CD4-positive, alpha-beta T cell treated with Interleukin-4 for 1 hour (primary cell): ENCODE measurements at regions not wholly inside any gene's neighbourhood (a gene's known extent, or its start where the extent isn't known, plus 50 kb on each side); places are given as distances from the start of the nearest gene placed in this dataset.

ENCODE experiments used
- DNase-seq, 2 donors: peaks; one replicate each; pipeline ENCODE4 v3.0.0-alpha.2; 2020 to 2022

DNA sequence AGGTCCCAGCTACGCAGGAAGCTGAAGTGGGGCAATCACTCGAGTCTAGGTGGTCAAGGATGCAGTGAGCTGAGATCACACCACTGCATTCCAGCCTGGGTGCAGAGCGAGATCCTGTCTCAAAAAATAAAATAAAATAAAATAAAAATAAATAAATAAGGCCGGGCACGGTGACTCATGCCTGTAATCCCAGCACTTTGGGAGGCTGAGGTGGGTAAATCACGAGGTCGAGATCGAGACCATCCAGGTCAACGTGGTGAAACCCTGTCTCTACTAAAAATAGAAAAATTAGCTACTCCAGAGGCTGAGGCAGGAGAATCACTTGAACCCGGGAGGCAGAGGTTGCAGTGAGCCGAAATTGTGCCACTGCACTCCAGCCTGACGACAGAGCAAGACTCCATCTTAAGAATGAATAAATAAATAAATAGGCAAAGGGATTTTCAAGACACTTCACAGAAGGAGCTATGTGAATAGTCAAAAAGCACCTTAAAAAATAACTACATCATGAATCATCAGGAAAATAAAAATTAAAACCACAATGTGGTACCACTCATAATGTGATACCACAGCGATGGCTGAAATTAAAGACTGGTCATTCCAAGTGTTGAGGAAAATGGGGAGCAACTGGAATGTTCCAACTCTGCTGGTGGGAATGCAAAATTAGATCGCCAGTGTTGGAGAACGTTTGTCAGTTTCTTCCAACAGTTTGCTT lies 92.9 kb upstream of the TBX3 start:
- DNase-seq, result no peak

DNA sequence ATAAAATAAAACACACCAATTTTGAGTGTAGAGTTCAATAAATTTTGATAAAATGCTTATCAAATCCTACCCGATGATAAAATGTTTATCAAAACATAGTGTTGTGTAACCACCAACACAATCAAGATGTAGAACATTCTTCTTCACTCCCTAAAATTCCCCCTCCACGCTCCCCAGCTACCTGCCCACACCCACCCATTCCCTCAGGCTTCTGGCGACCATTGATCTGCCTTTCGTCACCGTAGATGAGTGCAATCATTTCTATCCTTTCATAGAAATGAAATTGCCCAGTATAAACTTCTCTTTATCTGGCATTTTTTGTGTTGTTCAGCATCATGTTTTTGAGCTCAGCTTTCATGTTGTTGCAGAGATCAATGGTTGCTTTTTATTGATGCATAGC lies 90.7 kb upstream of the TBX3 start:
- DNase-seq, result no peak

DNA sequence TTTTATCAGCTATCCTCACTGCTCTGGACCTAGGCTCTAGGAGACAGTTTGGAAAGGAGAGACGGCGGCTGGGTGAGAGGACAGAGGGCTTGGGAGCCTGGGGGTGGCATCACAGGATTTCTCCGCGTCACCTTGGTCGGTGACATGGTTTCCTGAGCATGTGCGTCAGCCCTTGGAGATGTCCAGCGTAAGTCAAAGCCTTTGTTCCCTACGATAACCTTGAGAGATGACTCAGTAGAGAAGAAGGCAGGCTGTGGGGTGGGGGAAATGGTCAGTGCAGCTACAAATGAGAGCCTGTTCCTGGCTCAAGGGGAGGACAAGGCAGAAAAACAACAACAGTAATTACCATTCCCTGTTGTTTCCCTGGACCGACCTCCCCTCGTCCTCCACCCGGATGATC lies 90.2 kb upstream of the TBX3 start:
- DNase-seq, result no peak

DNA sequence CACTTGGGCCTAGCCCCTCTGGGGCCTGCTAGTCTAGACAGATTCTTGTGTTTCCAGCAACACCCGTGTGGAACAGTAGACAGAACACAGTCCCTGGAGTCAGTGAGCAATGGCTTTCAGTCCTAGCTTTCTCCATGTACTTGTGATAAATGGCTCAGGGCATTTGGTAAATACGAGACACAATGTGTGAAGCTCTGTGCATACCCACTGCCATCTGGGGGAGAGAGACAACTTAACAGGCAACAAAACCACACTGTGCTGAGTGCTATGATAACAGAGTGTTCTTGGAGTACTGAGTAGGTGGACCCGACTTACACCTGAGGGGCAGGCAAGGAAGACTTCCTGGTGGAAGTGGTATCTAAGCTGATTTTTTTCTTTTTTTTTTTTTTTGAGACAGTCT lies 86.3 kb upstream of the TBX3 start:
- DNase-seq, result no peak

DNA sequence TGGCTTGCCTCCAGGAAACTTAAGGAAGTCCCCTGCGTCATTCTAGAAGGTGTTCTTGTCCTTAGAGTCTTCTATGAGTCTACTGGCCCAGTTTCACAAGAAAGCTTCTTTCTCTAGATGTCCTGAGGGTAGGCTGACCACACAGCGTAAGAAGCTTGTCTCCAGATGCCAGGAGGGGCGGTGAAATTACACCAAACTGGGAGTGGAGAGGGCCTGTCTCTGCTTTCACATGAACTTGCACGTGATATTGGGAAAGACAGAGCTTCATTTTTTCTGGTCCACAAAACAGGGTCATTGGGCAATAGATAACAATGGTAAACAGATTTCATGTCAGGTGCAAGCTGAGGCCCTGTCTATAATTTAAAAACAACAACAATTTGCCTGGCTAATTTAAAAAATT lies 85.7 kb upstream of the TBX3 start:
- peak in 1 of 2 donors; percentile 37 for DNase-seq

DNA sequence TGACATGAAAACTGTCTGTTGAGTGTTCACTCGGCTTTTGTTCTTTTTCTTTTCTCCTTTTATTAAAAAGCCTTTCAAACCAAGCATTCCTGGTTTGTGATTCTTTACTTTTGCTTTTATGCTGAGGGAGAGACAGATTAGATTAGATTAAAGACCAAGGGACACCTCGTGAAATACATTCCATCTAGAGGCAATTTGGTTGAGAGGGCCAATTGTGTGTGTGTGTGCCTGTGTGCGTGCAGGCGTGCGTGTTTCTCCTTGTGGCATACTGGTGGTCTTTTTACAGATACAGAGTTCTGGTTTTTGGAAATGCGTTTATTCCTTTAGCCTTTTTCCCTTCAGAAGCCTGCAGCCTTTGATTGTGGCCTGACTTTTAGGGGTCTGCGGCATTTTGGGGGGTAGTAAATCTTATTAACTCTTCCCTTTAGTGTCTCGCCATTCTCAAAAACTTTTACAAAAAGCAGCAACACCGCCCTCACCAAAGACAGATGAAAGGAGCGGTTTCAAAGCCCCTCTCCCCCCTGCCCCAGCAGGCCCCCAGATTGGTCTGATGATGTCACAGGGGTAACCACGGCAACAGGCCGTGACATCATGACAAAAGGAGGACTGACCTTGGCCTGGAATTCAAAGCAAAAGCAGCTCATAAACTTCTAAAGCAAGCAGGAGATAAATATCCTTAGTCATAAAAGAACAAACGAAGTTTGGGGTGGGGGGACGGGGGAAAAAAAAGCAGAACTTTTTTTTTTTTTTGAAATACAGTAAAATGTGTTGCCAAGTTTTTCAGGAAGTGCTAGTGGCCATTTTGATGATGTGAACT lies 84.1 kb upstream of the TBX3 start:
- peak in 1 of 2 donors; percentile 26 for DNase-seq

DNA sequence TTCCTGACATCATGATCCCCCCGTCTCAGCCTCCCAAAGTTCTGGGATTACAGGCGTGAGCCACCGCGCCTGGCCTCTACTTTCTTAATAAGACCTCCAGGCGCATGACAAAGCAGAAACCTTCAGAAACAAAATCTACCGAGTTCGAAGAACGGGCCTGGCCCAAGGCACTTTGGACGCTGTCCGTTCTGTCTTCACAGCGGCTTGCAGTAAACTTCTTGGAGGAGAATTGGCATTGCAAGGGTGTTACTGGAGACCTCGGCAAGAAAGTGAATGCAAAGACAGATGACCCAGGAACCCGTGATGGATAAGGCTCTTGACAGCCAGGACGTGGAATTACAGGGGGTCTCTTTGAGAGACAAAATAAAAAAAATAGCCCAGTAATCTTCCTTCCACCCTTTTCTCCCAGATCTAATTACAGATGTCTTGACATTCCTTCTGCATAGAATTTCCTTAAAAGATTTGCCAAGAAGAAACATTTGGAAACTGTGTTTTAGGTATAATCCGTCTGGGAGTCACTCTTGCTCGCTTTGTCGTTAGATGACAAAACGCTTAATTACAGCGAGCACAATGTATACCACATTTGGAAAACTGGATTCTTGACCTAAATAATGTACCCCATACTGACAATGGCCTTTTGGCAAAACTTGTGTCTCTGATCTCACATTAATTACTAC lies 83.2 kb upstream of the TBX3 start:
- no peak for DNase-seq

DNA sequence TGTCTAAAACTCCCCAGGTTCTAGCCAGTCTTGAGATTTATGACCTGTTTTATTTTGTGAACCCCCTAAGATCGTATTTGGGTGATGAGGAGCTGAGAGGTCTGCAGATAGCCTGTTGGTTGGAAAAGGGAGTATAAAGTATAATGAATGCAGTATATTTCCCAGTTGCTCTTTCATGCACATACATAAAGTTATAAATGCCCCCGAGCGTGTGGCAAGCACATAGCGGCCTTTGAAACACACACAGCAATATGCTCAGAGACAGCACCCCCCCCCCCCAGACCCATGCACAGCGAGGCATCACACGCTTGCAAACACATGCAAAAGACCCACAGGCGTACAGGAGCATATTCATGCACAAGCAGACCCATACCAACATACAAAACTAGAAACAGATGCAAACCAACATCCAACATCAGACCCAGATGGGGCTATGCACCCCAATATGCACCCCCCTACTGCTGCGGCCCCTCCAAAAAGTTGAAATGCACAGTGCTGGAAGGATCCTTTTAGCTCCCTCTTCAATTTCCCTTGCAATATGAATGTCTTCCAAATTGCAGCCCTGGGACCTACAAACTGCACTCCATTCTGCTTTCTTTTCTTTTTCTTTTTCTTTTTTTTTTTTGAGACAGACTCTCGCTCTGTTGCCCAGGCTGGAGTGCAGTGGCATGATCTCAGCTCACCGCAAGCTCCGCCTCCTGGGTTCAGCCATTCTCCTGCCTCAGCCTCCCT lies 82.2 kb upstream of the TBX3 start:
- DNase-seq, result no peak

DNA sequence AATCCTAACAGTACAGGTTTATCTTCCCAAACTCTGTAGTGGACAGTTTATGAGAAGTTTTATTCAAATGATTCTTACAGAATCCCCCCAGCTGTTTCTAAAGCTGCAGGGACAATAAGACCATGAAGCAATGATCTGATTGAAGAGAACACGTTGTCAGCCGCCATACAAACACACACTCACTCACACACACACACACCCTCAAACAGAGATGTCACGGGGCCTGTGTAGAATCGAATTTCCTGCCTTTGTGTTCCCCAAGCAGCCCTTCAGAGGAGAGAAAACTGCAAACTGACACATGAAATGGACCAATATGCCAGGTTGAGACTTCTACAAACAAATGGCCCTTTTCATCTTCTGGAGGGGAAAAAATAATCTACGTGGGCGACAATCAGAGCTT lies 80.5 kb upstream of the TBX3 start:
- no peak for DNase-seq

DNA sequence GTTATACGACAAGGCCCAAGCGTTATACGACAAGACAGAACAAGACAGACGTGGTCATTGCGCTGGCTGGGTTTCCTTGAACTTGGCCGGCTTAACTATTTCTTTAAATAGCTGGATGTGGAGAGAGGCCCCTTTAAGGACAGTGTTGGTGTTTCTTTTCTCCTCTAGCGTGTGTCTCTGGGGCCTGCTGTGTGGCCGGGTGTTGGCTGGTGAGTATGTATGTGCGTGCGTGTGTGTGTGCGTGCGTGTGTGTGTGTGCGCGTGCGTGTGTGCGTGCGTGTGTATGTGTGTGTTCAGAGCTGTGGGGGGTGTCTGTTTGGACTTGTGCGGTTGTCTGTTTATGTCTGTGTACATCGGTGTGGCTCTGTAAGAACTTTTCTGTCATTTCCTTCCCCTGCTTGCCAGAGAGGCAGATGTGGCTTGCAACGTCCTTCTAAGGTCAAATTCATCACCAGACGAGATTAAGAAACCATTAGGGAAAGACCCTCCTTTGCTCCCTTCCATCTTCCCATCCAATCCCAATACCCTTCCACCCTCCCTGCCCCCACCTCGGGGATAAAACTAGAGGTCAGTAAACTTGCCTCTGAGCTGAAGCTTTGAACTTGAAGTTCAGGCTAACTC lies 78.6 kb upstream of the TBX3 start:
- peak in 1 of 2 donors; percentile 54 for DNase-seq

DNA sequence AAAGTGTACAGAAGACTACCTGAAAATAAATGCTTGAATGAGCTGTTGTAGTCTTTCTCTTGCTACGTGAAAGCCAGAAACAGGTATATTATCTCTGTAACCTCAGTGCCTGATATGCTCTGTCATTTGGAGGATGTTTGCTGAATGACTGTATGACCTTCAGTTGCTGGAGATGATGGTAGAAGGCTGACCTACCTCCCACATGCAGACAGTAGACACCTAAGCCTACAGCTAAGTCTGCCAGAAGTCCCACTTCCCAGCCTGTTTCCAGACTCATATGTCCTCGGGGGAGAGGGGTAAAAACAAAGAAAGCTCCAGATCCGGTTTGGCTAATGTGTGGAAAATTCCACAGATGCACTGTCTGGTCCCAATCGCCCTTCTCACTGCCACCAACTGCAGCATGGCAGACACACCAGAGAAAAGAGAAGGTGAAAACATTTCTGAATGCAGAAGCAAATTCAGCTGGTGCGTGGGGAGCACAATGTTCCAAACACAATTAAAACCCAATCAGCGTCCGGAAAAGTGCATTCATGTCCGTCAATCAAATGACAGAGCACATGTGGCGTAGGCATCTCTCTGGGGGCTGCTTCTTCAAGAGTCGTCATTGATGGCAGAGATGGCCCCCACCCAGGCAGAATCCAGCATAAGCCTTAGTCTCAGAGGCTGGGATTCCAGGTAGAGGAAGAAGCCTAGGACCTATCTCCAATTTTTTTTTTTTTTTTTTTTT lies 76.3 kb upstream of the TBX3 start:
- no peak for DNase-seq

DNA sequence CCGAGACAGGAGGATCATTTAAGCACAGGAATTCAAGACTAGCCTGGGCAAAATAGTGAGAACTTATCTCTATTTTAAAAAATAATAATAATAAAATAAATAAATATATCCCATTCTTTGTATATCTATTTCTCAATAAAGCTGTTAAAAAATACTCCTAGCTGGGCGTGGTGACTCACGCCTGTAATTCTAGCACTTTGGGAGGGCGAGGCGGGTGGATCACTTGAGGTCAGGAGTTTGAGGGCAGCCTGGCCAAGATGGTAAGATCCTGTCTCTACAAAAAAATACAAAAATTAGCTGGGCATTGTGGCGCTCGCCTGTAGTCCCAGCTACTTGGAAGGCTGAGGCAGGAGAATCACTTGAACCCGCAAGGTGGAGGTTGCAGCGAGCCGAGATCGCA lies 75.7 kb upstream of the TBX3 start:
- DNase-seq, result no peak

DNA sequence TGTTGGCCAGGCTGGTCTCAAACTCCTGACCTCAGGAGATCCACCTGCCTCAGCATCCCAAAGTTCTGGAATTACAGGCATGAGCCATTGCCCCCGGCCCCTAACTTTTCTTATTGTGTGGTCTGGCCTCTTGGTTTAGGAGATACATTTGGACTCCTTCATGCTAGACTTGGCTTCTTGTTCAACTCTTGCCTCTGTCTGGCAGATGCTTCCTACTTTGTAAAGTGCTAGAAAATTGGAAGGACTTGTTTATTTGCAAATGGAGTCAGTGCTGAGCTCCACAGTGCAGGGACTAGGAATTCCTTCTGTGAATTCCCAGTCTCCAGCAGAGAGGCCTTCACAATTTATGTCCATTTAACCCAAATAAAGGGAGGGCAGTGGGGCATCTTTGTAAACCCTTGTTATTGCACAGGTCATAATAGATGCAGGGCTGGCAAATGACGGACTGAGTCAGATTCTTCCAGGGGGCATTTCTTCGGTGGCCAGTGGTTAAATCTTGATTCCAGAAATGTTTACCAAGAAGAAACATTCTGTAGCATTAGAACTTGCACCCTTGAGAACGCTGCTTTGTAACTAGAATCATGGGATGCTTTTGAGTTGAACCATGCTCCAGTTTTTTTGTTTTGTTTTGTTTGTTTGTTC lies 73.8 kb upstream of the TBX3 start:
- DNase-seq, result no peak

DNA sequence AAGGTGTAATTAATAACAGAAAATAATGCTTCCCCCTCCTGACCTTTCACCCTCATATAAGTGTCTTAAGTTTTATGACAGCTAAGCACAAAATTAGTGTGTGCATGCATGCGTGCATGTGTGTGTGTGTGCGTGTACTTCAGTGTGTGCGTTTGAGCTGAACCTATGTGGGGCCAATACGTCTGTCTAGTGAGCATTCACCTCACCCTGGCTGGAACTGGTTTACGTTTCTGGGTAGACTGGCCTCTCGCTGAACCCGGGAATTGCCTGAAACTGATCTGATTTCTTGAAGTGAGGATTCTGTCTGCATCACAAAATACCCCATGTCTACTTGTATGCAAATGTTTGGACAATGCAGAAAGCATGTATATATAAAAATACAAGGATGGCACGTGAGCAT lies 68.2 kb upstream of the TBX3 start:
- no peak for DNase-seq

DNA sequence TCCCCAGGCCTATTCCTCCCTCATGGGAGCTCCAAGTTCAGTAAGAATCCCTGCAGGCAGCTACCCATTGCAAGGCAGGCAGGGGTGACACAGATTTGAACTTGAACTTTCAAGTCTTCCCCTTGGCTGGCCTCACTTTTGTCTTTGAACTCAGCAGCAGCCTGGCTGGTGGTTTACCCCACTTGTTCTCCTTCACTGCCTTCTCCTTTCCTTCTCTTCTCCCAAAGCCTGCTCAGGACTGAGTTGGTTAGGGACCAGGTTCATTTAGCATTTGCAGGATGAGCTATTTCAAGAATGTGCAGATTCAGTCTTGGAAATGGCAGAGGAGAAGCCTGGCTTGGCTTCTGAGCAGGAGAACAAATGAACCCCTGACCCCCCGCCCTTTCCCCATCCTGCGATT lies 67.7 kb upstream of the TBX3 start:
- DNase-seq, result no peak

DNA sequence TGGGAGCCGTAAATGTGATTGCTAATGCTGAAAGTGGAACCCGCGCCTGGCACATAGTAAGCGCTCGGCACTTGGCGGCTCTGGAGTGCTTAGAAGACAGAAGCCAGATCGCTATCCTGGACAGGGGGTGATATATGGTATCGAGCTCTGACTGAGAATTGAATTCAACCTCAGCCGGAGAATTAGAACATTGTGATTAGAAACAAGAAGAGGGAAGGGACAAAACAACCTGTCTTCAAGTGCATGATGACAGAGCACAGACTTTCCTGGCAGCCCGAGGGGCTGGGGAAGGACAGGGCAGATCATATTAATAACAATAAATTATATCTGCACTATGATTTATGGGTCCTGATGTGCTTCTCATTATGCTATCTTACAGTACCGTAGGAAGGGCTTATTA lies 66.9 kb upstream of the TBX3 start:
- DNase-seq, result no peak

DNA sequence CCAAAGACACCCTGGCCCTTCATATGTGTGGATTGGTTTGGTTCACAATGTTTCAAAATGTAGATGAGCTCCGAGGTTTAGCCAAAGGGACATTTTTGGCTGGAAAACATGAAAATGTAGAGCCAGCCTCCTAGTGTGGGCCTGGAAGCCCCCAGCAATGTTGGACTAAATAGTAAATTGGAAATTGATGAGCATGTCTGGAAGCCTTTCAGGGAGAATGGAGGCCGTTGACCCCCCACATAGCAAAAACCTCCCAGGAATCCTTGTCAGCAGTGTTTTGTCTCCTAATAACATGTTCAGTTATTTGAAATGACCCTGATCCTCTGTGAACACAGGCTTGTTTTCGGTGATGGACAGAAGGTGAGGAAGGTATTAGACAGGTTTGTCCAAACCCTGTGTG lies 65.1 kb upstream of the TBX3 start:
- DNase-seq, result no peak

DNA sequence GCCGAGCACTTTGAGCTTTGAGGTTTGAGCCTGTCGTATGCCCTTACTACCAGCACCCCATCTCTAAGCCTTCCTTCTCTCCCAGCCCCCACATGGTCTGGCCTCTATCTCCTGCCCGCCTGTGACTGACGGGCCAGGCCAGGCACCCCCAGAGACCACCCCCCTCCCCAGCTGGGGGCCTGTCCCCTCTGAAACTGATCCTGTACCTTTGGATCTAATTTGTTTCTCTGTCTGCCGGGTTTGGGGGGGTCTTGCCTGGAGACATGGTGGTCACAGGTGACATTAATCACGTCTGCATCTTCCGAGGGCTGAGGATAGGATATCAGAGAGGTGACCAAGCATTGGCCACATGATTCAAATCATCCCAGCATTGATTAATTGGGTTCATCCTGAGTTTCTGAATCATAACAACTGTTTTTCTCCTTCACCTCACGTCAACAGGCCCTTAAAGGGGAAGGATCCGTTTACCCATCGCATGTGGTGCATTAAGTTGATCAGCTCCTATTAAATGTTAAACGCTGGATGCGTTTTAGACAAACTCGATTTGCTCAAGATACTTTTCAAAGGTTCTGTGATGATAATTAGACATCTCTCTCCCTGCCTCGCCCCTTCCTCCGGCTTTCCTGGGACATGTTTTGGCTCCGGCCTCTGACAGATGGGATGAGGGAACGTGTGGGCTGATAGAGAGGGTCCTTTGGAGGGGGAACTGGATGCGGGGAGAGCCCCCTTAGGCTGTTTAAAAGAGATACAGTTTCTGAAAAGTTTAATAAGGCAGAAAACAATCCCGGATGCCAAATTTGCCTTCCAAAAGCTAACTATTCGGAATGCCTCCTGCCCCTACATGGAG lies 63.3 kb upstream of the TBX3 start:
- no peak for DNase-seq

DNA sequence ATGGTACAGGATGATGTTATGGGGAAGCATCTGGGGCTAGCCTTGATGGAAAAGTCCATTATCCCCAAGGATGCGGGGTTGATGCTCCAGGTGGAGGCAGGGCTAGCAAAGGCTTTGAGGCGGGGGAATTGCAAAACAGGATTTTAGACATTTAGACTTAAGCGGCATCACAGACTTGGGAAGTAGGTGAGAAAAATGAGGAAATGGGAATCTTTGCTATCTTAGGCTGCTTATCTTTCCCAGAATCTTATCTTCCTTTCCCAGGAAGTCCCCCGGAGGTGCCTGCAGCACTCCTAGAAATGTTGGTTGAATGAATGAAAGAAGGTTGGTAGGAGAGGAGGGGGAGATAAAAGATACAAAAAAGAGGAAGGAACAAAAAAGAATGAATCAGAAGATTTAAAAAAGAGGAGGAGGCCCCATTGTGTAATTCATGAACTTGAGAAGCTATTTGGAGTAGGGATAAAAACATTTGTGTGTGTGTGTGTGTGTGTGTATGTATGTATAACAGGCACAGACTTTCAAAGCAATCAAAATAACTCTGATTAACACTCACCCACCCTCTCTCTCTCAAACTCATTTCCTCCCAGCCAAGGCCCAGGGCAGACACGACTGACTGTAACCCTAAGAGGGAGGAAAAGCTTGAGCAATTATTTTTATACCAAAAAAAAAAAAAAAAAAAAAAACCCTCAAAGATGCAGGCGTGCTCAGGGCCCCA lies 62.5 kb upstream of the TBX3 start:
- no peak for DNase-seq

DNA sequence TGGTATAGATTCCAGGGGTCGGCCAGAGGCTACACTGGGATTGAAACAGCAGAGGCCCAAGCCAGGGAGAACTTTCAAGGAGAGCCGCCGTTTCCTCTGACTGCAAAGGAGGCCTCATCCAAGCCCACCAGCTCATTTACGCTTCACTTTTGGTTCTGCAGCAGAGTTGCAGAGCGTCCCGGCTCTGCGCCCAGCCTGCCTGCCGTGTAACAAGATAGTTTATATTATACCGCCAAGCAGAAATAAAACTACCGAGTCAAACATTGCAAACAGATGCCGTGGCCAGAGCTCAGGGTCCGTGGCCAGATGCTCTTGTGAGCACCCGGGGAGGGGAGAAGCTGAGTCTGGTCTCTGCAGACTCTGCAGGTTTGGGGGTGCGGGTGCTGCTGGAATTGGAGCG lies 60.7 kb upstream of the TBX3 start:
- DNase-seq, result no peak
